ENCODE measurements at regions not wholly inside any gene's neighbourhood (a gene's known extent, or its start where the extent isn't known, plus 50 kb on each side); places are given as distances from the start of the nearest gene placed in this dataset.
"Not testable (repeated sequence)": the region's sequence is repeated elsewhere in the genome, so short reads cannot be mapped to it uniquely, and the experiment has no call there.

DNA sequence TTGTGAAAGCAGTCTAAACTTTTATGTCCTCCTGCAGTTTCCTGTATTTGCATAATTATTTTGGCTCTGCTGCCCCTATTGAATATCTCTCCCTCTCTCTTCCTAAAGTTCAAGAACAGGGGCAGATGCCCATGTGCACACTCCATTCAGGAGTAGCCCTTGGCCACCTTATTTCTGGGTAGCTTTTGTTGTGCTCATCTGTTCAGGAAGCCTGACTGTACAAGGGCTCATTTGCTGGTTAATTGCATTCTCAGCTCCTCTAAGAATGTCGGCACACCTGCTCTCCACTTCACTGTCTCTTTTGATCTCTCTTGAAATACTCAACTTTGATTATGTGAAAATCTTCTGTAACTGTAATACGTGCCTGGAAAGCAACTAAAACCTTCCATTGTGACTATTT, 1378.8 kb upstream of the CDH8 start:
- Histone ChIP-seq H3K36me3 (no peaks in the 10 kb centered on the region), H3K4me3 (no peak overlapping the region), H3K27me3 (no peaks in the 10 kb centered on the region), H3K4me1 (no peaks in the 10 kb centered on the region), H3K27ac (no peak overlapping the region), H3K9me3 (no peaks in the 10 kb centered on the region)
- intact Hi-C loops (cut with DNase I; ENCODE audit: low total_unique reads) = no loop called here
- TF ChIP-seq POLR2A (IDR thresholded peaks at IDR 0.05) = no peak
- TF ChIP-seq, protein P1, sequence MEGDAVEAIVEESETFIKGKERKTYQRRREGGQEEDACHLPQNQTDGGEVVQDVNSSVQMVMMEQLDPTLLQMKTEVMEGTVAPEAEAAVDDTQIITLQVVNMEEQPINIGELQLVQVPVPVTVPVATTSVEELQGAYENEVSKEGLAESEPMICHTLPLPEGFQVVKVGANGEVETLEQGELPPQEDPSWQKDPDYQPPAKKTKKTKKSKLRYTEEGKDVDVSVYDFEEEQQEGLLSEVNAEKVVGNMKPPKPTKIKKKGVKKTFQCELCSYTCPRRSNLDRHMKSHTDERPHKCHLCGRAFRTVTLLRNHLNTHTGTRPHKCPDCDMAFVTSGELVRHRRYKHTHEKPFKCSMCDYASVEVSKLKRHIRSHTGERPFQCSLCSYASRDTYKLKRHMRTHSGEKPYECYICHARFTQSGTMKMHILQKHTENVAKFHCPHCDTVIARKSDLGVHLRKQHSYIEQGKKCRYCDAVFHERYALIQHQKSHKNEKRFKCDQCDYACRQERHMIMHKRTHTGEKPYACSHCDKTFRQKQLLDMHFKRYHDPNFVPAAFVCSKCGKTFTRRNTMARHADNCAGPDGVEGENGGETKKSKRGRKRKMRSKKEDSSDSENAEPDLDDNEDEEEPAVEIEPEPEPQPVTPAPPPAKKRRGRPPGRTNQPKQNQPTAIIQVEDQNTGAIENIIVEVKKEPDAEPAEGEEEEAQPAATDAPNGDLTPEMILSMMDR (IDR thresholded peaks at IDR 0.05) = no peak
- no peak for DNase-seq

DNA sequence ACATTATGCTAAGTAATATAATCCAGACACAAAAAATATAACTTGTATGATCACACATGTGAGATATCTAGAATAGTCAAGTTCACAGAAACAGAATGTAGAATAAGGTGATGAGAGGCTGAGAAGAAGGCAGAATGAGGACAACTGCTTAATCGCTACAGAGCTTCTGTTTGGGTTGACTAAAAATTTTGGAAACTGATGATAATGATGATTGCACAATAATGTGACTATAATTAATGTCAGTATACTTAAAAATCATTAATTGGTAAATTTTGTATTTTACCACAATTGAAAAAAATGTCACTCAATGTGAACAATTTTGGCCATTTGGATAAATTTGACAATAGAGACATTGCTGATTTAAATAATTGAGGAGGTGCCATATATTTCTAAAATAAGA, 1374.4 kb upstream of the CDH8 start:
- Histone ChIP-seq H3K4me3 (no peak overlapping the region), H3K4me1 (no peaks in the 10 kb centered on the region), H3K27ac (no peak overlapping the region), H3K27me3 (no peaks in the 10 kb centered on the region), H3K36me3 (no peaks in the 10 kb centered on the region), H3K9me3 (no peaks in the 10 kb centered on the region)
- TF ChIP-seq, protein P1 (IDR thresholded peaks at IDR 0.05) = no peak
- TF ChIP-seq POLR2A (IDR thresholded peaks at IDR 0.05) = no peak
- no peak for DNase-seq
- intact Hi-C loops (cut with DNase I; ENCODE audit: low total_unique reads) = no loop called here

DNA sequence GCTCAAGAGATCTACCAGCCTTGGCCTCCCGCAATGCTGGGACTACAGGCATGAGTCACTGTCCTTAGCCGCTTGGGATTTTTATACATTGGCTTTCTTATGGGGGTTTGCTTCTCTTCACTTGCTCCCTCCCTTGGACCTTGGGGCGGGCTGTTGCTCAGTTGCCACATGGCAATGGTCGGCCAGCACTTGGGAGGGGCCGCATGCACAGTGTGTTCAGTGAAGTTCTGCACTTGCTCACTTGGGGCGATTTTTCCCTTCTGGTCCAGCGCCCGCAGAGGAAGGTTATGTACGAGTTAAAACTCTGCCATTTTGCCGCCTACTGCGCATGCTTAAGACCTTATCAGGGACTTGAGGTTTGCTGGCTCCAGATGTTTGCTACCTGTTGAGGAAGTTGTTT, 1367.6 kb upstream of the CDH8 start:
- Histone ChIP-seq H3K4me3 (no peak overlapping the region), H3K36me3 (no peaks in the 10 kb centered on the region), H3K27ac (no peak overlapping the region), H3K27me3 (no peaks in the 10 kb centered on the region), H3K4me1 (no peaks in the 10 kb centered on the region), H3K9me3 (no peaks in the 10 kb centered on the region)
- DNase-seq = no peak
- no peak for TF ChIP-seq POLR2A (IDR thresholded peaks at IDR 0.05)
- TF ChIP-seq, protein P1 (IDR thresholded peaks at IDR 0.05) = no peak
- intact Hi-C loops (cut with DNase I; ENCODE audit: low total_unique reads) = no loop called here

DNA sequence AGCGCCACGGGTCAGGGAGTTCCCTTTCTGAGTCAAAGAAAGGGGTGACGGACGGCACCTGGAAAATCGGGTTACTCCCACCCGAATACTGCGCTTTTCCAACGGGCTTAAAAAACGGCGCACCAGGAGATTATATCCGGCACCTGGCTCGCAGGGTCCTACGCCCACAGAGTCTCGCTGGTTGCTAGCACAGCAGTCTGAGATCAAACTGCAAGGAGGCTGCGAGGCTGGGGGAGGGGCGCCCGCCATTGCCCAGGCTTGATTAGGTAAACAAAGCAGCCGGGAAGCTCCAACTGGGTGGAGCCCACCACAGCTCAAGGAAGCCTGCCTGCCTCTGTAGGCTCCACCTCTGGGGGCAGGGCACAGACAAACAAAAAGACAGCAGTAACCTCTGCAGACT, 1352.0 kb upstream of the CDH8 start:
- H3K4me3 ChIP-seq; H3K36me3 ChIP-seq; H3K9me3 ChIP-seq; DNase-seq; H3K27me3 ChIP-seq; H3K4me1 ChIP-seq; H3K27ac ChIP-seq; intact Hi-C loops (cut with DNase I; ENCODE audit: low total_unique reads): not testable (repeated sequence)

DNA sequence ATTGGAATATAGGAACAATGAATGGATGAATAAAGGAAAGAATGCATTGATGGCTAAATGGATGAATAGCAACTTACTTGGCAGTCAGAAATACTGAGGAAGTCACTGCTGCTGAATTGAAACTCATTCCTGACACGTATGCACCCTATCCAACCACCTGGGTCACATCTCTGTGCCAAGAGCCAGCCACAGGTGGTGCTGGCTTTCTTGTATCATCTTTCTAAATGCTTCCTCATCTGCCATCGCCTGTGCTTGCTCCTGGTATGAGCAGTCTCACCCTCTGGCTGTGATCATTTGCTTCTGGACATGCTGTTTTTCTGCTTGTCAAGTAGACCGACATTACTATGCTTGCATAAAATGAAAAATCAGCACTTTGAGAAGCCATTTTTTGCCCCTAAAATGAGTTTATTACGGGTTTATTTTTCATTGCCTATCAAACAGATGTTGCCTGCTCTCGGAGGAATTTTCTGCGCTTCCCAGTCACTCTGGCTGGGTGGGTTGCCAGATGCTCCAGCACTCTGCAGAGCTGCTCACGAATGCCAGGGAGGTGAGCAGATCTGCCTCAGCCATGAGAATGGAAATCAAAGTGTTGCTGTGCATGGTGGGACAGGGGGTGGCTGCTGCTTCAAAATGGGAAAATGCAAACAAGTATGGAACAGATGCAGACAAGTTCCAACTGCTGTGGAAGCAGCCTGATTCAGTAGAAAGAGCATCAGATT, 1349.6 kb upstream of the CDH8 start:
- no peak for DNase-seq
- H3K27ac ChIP-seq = no peak overlapping the region
- no peaks in the 10 kb centered on the region for H3K9me3 ChIP-seq
- no peaks in the 10 kb centered on the region for H3K27me3 ChIP-seq
- H3K36me3 ChIP-seq = no peaks in the 10 kb centered on the region
- TF ChIP-seq, protein P1 (IDR thresholded peaks at IDR 0.05) = no peak
- no peak for TF ChIP-seq POLR2A (IDR thresholded peaks at IDR 0.05)
- intact Hi-C loops (cut with DNase I; ENCODE audit: low total_unique reads) = no loop called here
- H3K4me1 ChIP-seq = no peaks in the 10 kb centered on the region
- H3K4me3 ChIP-seq = no peak overlapping the region

DNA sequence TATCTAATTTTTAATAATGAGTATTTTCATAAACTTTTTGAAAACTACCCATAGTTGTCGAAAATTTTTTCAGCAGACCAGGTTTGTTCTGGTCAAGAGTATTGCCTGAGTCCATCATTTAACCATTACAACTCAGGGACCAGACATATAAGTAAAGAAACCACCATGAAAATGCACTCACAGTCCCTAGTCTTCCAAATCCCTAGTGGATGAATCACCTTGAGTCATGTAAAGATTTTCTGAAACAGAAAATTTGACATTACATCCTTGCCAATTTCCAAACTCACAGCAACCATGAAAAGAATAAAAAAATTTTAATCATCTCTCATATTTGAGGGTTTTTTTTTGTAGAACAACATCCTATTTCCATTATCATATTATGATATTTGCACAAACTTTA, 1337.5 kb upstream of the CDH8 start:
- H3K4me3 ChIP-seq = no peak overlapping the region
- no peak overlapping the region for H3K27ac ChIP-seq
- no peaks in the 10 kb centered on the region for H3K9me3 ChIP-seq
- DNase-seq = no peak
- H3K27me3 ChIP-seq = no peaks in the 10 kb centered on the region
- H3K4me1 ChIP-seq = no peaks in the 10 kb centered on the region
- intact Hi-C loops (cut with DNase I; ENCODE audit: low total_unique reads) = no loop called here
- H3K36me3 ChIP-seq = no peaks in the 10 kb centered on the region
- TF ChIP-seq POLR2A (IDR thresholded peaks at IDR 0.05) = no peak
- TF ChIP-seq, protein P1 (IDR thresholded peaks at IDR 0.05) = no peak

Measured in uterus (tissue), 3 donors.